NCI-H82 (cell line): ENCODE measurements at regions not wholly inside any gene's neighbourhood (a gene's known extent, or its start where the extent isn't known, plus 50 kb on each side); places are given as distances from the start of the nearest gene placed in this dataset.

Source experiments
- DNase-seq: peaks from one replicate; lab custom pipeline; 2025; lab: John Stamatoyannopoulos, UW

DNA sequence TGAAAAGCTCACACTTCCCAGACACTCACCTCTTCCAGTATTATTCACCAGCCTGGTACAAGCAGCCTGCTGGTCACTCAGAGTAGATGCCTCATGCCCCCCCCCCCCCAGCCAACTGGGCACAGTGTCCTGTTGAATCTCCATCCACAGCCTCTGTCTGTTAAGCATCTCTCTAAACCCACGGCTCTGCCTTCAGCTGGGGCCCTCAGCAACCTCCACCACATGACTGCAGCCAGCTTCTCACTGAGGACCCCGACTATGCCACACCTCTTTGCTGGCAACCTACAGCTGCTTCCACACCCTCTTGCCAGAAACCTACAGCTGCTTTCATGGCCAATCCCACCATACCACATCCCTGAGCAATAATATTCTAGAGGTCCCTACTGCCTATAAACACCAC, 113.1 kb downstream of the RHOU start:
- no peak for DNase-seq

GRCh38 chr1:228849011-228849541, 113.8 kb downstream of the RHOU start:
- no peak for DNase-seq

DNA sequence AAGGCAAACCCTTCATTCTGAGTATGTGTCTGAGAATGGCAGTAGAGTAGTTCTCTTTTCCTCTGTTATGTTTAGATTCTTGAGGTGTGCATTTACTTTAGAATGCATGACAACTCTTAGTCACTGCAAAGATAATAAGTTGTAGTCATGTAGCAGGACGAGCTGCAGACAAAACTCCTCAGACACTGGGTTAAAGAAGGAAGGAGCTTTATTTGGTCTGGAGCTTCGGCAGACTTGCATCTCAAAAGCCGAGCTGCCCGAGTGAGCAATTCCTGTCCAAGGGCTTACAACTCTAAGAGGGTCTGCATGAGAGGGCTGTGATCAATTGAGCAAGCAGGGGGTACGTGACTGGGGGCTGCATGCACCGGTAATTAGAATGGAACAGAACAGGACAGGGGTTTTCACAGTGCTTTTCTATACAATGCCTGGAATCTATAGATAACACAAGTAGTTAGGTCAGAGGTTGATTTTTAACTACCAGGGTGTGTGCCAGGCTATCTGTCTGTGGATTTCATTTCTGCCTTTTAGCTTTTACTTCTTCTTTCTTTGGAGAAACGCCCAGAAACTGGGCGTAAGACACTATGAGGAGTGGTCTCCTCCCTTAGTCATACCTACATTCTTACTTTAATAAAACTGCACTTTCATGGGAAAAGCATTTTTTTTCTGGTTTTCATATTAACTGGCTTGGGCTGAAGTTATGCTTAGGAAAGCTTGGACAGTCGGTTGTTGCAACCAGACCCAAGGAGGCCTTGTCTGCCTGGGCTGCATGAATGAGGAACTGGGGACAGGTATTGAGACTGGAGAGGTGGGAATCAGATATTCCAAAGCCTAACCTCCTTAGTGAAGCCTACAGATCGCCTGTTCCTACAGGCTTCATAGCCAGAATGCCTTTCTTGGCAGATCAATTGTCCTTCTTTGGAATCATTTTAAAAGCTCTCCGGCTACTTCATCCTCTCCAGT, 115.1 kb downstream of the RHOU start:
- DNase-seq: no peak

DNA sequence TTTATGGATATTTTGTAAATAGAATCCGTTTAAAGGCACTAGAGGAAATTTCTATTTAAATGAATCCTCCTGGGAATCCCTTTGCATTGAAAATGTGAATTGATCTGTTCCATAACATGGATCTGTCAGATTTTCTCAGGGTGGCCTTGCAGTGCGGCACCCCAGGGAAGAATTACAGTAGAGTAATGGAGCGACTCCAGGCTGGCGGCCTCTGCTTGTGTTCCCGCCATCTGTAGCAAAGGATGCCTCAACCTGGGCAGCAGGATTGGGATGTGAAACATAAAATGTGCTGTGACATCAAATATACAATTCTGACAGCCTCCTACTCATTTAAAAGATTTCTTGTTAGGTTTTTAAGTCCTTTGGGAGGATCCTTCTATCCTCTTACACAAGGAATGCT, 115.9 kb downstream of the RHOU start:
- DNase-seq: no peak

DNA sequence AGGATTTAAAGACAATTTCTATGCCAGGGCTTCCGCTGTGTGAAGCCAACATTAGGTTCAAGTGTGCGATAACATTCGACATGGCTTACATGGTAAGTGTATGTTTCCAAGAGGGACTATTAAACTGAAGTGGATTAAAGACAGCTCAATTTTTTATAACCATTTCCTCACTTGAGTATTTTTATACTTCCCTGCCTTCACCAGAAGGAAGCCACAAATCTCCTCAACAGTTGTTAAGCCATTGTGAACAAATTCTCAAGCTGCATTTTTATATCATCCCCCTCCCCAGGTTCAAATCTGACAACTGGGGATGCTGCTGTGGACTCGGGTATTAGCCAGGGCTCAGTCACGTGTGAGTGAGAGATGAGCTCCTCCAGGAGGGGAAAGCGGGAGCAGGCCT, 116.3 kb downstream of the RHOU start:
- peak; percentile 69 for DNase-seq

DNA sequence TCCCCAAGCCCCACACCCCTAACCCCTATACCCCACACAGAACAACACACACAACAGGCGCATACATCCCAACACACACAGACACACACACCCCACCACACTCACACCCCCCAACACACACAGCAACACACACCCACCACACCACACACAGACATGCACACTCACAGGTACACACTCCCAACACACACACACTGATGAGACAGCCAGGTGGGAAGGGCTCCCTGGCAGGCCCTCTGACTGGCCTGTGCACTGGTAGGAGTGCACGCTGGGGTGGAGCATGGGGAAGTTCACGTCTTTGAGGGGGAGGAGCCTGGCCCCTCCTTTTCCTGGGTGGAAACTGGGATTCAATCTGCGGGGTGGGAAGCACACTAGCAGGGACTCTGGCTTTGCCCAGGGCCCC, 116.7 kb downstream of the RHOU start:
- peak; percentile 32 for DNase-seq

- no peak for DNase-seq
These were observed 117.3 kb downstream of the RHOU start for GRCh38 chr1:228852511-228853088.

- DNase-seq: no peak
These were observed 117.9 kb downstream of the RHOU start for GRCh38 chr1:228853191-228853590.

DNA sequence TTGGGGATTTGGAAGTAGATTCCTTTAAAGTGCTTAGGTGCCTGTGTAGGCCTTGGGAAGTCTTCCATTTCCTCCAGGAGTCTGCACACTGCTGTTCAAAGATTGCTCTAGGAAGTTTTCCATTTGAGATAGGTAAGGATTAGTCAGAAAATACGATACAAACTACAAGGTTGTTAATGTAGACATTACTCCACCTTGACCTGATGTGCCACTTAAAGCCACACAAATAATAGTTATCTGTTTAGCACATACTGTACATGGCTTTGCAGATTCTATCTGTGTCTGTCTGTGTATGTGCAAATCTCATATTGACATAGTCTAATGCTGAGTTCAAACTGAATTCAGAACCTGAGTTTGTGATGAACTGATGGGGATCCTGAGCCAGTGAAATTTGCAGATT, 118.4 kb downstream of the RHOU start:
- DNase-seq: peak; percentile 21

- DNase-seq: no peak
These were observed 119.6 kb downstream of the RHOU start for GRCh38 chr1:228854907-228855306.

DNA sequence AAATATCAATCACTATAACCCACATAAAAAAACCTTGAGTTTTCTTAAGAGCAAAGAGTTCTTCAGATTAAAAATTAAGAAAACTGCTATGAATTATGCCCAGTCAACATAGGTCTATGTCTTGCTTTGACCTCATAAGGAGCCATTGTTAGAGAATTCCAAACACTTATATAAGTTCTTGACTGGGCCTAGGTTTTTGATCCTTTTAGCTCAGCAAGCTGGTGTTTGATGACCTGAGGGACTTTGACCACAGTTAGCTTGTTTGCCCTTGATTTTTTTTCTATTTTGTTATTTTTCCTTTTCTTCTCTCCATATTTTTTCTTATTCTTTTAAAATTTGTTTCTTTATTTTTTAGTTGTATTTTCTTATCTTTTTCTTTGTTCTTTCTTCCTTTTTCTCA, 122.3 kb downstream of the RHOU start:
- DNase-seq: no peak

- DNase-seq: no peak
These were observed 125.9 kb downstream of the RHOU start for GRCh38 chr1:228860911-228861831.

GRCh38 chr1:228861832-228862180, 126.5 kb downstream of the RHOU start:
- no peak for DNase-seq

DNA sequence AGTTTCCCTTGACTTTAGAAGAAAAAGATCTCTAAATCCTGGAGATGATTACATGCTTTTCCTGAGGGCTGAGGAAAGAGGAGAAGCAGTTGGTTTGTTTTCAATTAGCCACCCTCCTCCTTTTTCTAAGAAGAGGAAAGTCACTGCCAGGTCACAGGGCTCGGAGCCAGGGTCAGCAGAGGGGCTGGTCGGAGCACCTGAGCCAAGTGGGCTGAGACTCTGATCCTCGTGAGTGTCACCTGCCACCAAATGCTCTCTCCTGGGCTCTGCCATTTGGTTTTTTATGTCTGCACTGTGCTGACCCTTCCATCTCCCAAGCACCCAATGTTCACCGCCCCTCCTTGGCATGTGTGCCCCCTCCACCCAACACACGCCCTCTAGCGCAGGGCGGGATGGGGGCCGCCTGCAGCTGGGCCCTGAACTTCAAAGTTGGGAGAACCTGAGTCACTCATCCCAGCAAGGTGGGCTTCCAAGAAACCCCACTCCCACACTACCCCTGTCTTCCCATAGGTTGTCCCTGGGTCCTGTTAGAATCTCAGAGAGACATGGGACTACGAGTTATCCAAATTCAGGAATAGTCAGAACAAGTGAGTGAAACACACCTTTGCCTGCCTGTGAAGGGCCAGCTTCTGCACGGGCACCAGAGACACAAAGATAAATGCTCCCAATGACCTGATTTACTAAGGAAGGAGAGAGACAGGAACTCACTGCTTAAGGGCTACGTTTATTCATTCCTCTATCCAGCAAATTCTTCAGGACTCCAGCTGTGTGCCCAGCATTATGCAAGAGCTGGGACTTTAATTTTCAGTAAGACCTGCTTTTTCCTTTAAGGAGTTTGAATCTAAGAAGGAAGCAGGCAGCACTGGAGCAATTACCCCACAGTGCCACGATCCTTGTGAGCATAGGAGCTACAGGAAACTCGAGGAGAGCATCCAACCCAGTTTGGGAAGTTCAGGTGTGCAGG, 127.5 kb downstream of the RHOU start:
- DNase-seq: no peak

DNA sequence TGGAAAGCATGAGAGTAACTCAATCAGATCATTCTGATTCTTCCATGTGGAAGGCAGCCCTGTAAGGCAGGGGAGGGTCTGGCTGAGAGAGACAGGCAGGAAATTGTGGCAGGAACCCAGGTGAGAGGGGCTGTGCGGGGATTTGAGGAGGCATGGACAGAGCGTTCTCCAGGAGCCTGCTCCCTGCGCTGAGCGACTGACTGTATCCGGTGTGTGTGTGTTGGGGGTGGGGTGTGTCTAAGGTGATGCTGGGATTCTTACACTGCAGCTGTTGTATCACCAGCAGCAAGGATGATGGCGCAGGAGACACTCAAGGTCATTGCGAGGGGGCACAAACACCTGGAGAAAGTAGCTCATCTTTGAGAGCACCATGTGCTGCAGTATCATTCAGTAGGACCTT, 128.5 kb downstream of the RHOU start:
- DNase-seq: peak; percentile 25

DNA sequence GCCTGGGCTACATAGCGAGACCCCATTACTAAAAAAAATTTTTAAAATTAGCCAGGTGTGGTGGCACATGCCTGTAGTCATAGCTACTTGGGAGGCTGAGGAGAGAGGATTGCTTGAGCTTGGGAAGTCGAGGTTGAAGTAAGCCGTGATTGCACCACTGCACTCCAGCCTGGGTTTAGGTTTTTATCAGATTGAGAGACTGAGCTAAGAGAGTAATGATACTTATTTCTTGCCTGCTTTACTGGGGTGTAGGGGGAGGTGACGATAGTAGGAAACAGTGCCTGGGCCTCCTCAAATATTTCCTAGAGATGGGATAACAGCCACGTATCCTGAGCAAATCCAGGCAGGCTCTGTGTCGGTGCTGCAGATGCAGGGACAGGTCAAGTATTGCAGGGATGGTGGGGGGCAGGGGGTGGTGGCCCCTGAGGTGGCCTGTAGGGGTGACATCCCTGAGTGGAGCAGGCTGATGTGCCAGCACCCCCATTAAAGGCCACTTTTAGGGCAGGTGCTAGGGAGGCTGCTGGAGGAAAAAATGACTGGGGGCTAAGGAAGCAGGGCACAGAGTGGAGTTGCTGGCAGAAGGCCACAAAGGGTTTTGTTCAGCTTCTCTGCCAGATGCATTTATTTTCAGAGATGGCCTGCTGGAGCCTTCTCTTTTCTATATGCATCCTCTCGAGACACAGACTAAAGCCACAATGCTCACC, 130.5 kb downstream of the RHOU start:
- DNase-seq: no peak

DNA sequence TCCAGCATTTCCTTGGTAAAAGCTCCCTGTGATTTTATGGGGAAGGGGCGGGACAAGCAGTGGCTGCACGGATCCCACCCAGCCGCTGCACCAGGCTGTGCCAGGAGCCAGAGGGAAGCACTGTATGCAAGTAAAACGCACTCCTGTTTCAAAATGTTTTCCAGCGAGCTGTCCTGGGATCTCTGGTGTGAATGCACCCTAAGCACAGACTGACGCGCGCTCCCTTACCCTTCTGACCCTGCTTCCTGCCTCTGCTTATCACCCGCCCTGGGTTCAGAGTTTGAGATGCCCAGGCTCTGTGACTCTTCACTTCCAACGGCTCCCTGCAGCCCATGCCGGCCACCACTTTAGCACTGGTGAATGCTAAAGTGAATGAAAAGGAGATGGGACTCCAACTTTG, 131.2 kb downstream of the RHOU start:
- no peak for DNase-seq

DNA sequence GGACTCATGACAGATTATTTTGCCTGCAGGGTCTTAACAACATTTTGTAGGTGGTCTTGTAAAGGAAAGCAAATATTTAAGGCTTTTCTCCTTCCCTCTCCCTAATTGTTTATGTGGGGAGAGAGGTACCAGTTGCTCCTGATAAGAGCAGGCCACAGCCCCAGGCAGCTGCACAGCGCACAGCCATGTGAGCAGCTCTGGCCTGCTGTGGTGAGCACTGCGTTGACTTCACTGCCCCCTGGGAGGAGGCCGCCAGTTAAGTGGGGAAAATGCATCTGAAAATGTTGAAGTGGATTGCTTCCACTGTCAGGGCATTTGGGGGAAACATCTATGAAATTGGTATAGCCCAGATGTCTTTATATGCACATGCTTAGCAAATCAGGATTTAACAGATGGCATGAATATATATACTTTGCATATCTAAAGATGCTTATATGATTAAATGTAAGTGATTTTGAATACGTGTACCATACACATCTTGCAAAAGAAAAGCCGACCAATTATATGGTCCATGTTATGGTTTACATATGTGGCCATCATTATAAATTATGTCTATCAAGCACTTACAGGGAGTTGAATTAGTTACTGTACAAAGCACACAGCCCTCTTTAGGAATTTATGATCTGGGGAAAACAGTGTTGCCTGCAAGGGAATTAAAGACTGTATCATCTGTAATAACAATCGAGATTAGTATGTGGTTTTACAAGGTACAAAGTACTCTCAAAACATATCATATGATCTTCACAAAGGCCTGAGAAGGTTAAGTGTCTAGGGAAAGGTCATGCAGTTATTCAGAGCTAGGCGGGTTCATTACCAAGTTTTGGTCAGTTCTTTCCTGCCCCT, 132.1 kb downstream of the RHOU start:
- peak; percentile 45 for DNase-seq

DNA sequence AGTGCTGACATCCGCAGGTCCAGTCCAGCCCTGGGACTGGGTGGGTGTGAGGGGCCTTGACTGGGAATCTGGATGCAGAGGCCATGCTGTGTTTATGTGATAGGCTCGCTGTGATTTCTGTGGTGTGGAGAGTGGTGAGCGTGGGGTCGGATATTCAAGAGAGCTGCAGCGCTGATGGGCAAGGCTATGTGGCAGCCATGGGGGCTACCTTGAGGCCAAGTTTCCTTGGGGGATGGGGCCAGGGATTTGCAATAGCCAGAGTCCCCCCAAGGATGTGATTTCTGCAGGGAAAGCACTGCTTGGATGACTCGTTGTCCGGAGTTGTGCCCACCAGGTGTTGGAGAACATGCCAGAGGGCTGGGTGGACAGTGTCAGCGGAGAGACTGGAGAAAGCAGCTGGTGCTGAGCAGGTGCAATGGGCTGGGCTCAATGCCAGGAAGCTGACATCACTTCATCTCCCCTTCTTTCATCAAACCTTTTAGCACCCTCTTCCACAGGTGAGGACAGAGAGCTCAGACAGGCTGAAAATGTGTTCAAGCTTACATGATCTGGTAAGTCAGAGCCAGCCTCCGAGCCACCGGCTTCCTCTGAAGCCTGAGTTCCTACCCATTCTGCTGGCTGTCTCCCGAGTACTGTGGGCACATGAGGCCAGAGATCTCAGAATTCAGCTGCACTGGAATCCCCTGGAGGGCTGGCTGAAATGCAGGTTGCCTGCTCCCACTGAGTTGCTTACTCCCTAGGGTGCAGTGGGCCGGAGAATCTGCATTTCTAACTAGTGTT, 132.9 kb downstream of the RHOU start:
- DNase-seq: peak; percentile 15
